NCI-H774 (cell line): ENCODE measurements at regions not wholly inside any gene's neighbourhood (a gene's known extent, or its start where the extent isn't known, plus 50 kb on each side); places are given as distances from the start of the nearest gene placed in this dataset.
A peak's percentile ranks its signal among the peaks of the same experiment; 100 is the strongest.
"Not testable (repeated sequence)": the region's sequence is repeated elsewhere in the genome, so short reads cannot be mapped to it uniquely, and the experiment has no call there.

Source experiments
- DNase-seq: peaks from one replicate; lab custom pipeline; 2025; lab: John Stamatoyannopoulos, UW

GRCh38 chr12:47610686-47611252, 95.1 kb downstream of the RPAP3 start:
- no peak for DNase-seq

- no peak for DNase-seq
Observed at GRCh38 chr12:47609806-47610205, 96.0 kb downstream of the RPAP3 start.

GRCh38 chr12:47608671-47609070, 97.2 kb downstream of the RPAP3 start:
- not testable (repeated sequence) for DNase-seq

DNA sequence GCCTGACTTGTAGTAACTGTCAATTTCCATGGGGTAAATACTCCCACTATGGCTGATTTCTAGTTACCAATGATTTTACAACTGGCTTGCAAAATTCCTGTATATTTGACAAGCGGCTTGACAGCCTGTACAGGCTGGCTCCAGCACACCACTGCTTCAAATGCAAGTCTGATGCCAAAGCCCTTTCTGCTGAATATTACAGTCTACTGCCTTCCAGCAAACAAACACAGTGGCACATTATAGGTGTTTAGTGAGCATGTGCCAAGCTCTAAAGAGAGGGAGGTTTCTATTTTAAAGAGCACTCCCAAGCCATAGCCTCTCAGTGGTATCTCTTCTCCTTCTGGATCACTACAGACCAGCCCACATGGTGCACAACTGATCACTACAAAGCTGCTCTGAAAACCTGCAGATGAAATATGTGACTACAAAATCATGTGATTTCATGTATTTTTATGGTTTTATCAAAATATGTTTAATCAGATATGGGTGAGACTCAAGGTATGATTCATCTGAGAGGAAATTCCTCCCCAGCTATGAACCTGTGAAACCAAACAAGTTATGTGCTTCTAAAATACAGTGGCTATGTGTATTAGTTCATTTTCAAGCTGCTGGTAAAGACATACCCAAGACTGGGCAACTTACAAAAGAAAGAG, 101.5 kb downstream of the RPAP3 start:
- DNase-seq, result no peak

DNA sequence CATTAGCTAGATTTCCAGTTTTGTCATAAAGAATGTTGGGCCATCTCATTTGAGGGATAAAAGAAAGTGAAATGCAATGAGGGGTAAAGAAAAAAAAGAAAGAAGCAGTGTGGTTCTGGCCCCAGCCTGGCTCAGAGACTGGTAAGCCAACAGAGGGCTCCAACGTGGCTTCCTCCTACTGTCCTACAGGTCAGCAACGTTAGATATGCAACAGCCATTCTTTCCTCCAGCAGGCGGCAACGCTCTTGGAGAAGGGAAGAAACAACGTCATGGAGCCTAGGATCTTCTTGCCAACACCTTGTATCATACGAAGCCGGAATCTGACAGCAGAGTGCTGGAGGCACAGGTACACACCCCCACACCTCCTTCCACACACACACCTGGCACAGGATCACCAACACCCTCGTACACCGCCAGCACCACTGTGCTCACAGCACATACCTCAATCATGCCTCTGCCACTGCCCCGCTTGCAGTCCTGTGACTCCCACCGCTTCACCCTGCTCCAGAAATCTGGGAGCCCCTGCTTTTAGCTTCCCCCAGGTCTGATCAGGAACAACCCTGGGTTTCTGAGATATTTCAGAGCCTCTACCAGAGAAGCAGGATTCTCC, 102.8 kb downstream of the RPAP3 start:
- no peak for DNase-seq

DNA sequence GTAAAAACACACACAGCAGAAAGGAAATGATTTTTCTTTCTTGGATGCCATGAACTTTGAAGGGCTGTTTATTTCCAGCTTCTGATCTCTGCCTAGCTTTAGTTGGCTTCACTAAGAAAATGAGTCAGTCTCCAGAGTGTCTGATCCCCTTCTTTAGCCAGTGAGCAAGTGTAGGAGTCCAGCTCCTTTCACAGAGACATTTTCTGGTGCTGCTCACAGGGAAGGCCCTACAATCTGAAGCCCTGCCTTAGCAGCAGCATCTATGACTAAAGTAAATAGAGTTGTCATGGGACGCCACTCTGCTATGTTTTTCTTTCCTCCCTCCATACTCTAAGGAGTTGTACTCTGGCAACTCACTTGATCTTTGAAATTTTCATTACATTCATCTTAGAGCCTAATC, 103.5 kb downstream of the RPAP3 start:
- no peak for DNase-seq

DNA sequence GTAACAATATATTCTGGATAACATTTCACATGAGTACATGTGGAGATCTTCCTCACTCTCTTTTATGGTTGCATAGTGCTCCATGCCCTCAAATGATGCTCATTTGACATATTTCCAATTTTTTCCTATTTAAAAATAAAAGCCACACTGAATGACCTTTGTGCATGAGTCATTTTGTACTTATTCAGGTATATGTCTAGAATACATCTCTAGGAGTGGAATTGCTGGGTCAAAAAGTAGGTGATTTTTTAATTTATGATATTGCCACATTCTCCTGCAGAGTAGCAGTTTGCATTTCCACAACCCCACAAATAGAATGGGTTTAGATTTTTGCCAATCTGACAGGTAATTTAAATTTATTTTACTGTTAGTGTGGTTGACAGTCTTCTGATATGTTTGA, 104.8 kb downstream of the RPAP3 start:
- no peak for DNase-seq

DNA sequence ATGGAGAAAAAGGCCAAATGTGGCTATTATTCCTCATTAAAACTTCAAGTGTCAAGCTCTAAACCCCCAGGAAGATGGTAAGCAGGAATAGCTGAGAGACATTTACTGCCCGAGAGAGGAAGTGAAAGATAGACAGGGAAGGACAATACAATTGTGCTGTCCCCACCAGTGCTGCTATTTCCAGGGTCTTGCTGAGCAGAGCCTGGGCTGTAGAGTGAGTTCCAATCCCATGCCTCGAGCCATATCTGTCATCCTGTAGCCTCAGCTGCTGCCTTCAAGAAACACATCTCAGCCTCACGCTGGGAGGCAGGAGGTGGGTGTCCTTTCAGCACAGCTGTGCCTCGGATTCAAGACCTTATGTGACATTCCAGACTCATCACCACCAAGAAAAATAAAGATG, 114.0 kb downstream of the RPAP3 start:
- DNase-seq, result no peak

GRCh38 chr12:47591361-47591791, 114.5 kb downstream of the RPAP3 start:
- DNase-seq, result no peak

GRCh38 chr12:47590771-47591360, 115.0 kb downstream of the RPAP3 start:
- DNase-seq, result no peak

DNA sequence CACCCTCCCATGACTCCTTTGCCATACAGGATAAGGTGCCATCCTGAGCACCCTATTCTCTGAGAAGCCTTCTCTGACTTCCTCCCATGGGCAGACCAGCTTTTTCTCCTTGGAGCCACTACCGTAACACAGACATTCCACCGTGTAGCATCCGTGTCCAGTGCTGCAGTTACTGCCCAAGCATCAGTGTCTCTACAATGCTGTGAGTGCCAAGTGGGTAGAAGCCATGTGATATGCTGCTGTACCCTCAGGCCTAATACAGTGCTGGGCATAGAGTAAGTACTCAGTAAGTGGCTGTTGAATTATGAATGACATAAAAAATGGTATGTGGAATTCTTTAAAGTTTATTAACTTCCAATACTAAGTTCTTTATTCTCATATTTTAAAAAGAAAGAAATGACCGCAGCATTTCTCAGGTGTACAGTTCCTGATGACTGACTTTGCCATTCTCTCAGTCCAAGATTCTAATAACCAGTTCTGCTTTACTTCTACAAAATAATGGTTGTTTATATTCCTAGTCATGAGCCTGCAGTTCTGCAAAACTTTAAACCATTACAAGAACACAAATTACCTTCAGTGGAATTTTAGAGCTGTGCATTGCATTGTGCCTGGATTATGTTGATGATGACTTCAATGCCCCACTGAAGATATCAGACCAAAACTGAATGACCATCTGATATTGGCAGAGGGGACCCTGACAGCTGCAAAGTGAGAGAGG, 118.7 kb downstream of the RPAP3 start:
- DNase-seq, result no peak

DNA sequence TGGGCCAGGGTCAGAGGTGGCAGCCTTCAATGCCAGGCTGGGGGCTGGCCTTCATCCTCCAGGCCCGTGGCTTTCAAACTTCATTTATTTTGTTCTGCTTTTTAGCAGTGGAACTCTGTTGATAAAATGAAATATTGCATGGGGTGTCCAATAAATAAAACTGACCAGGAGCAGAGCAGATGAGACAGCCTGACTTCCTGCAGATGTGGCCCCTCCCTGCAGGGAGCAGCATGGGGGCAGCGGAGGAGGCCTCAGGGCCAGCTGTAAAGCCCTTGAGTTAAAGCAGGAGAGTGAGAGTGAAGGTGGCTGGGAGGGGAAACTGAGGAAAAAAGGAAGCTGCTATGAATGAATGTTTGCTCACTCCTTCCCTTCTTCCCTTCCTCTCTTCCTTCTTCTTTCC, 120.3 kb downstream of the RPAP3 start:
- no peak for DNase-seq

- DNase-seq, result no peak
Observed at GRCh38 chr12:47578836-47579235, 127.0 kb downstream of the RPAP3 start.

DNA sequence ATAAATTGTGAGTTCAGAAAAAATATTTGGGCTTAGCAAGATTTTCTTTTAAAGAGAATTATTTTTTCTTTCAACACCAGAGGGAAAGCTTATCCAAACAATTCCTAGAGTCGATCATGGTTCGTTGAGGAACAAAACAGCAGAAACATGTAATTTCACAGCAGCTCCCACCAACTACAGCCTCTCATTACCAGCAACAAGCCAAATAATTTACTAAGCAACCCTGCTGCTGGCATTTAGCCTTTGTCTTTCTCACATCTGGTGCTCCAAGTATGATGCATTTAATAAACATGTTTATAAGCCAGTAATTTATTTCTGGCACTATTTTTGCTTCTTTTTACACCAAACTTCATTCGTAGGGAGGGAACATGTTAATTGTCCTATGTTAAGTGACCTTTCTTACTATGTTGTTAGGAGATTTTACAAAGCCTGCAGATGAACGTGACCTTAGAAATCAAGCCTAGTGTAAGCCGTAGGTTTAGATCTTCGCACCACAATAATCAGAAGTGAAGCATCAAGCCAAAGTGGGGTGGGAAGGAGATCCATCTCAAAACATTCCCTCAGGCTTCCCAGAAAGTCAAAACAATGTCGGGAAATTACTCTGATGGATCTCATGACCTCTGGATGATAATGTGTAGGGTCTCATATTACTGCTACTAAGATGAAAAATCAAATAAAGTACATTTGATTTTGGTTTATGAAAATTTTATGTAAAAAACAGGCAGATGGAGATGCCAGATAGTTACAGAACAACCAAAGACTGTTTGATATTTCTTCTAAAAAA, 128.4 kb downstream of the RPAP3 start:
- DNase-seq, result peak; percentile 12

DNA sequence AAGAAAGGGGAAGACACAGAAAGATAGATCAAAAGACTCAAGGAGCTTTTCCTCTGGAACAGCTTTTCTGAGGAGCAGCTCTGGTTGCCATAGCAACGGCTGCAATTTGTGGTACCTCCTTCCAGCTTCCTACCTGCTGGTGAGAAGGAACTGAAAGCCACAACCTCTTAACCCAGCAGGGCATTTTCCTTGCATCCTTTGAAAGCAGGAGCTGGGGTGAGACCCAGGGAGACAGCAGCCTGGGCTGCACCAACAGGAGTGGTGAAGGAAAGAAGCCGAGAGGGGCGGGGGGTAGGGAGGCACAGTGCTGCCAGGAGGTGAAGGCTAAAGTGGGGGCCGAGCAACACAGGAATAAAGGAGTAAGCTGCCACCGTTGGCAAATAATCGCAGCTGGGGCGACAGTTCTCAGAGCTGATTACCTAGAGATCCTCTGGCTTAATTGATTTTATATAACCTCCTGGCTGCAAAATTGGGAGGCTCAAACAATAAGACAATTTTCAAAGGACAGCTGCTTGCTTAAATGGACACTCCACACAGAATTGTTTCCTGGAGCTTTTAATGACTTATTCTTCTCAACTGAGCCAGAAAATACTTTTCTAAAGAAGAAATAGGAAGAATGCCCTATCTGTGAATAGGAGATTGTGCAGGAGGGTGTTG, 129.4 kb downstream of the RPAP3 start:
- DNase-seq, result peak; percentile 50

GRCh38 chr12:47574252-47575021, 131.4 kb downstream of the RPAP3 start:
- no peak for DNase-seq

DNA sequence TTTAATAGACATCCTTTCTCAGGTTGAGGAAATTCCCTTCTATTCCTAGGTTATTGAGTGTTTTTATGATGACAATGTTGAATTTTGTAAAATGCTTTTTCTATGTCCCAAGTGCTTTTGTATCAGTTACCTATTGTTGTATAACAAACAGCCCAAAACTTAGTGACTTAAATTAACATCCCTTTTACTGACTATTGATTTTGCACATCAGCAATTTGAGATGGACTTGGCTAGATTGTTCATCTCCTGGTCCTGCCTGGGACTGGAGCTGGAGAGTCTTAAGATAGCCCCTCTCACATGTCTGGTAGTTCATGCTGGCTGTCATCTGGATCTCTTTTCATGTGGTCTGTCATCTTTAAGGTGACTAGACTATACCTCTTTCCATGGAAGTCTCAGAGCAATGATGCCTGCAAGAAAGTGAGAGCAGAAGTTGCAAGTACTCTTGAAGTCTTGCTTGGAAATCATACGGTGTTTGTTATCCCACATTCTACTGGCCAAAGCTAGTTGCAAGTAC, 132.6 kb downstream of the RPAP3 start:
- no peak for DNase-seq

GRCh38 chr12:47570151-47570550, 135.7 kb downstream of the RPAP3 start:
- DNase-seq, result no peak

GRCh38 chr12:47562201-47562600, 143.6 kb downstream of the RPAP3 start:
- no peak for DNase-seq

GRCh38 chr12:47561746-47562145, 144.1 kb downstream of the RPAP3 start:
- DNase-seq, result no peak
